Endodermal cell (in vitro differentiated cells): ENCODE measurements at regions not wholly inside any gene's neighbourhood (a gene's known extent, or its start where the extent isn't known, plus 50 kb on each side); places are given as distances from the start of the nearest gene placed in this dataset.

ENCODE experiments used
- DNase-seq: peaks from one replicate; pipeline ENCODE4 v3.0.0-alpha.2; 2017
- H3K27ac ChIP-seq: 2 replicates; pipeline ENCODE4 v1.5.1; 2013; ENCODE audit warnings: mild to moderate bottlenecking, low read depth, low read length, moderate library complexity
- H3K27me3 ChIP-seq: 2 replicates; pipeline ENCODE4 v1.6.1; 2013; ENCODE audit warnings: mild to moderate bottlenecking, low read length, moderate library complexity; ENCODE audit not compliant: insufficient read depth, control insufficient read depth, poor library complexity, severe bottlenecking
- H3K36me3 ChIP-seq: 2 replicates; pipeline ENCODE4 v1.7.0; 2013; ENCODE audit warnings: mild to moderate bottlenecking, low read length, moderate library complexity; ENCODE audit not compliant: control insufficient read depth, insufficient read depth
- H3K4me1 ChIP-seq: one replicate; pipeline ENCODE4 v1.7.0; 2013; ENCODE audit warnings: low read length; ENCODE audit not compliant: control insufficient read depth, insufficient read depth
- H3K4me3 ChIP-seq: 2 replicates; pipeline ENCODE4 v1.5.1; 2013; ENCODE audit warnings: mild to moderate bottlenecking, low read length, moderate library complexity
- H3K9ac ChIP-seq: 2 replicates; pipeline ENCODE4 v1.6.1; 2013; ENCODE audit warnings: mild to moderate bottlenecking, low read length, moderate library complexity; ENCODE audit not compliant: poor library complexity, severe bottlenecking; ENCODE audit errors: extremely low read depth
- H3K9me3 ChIP-seq: 2 replicates; pipeline ENCODE4 v1.6.1; 2013; ENCODE audit warnings: mild to moderate bottlenecking, low read length, moderate library complexity; ENCODE audit not compliant: control insufficient read depth
- H3K27ac Mint-ChIP-seq: 2 replicates; pipeline ENCODE4 v1.8.0; 2020; ENCODE audit warnings: mixed read lengths
- H3K27me3 Mint-ChIP-seq: 2 replicates; pipeline ENCODE4 v1.8.0; 2021; ENCODE audit warnings: mild to moderate bottlenecking, mixed read lengths; ENCODE audit not compliant: insufficient read depth
- H3K36me3 Mint-ChIP-seq: 2 replicates; pipeline ENCODE4 v1.8.0; 2020; ENCODE audit warnings: low read depth, mixed read lengths
- H3K4me1 Mint-ChIP-seq: 2 replicates; pipeline ENCODE4 v1.8.0; 2020; ENCODE audit warnings: mixed read lengths
- H3K4me3 Mint-ChIP-seq: 2 replicates; pipeline ENCODE4 v1.8.0; 2020; ENCODE audit warnings: mild to moderate bottlenecking, moderate library complexity, mixed read lengths
- H3K9me3 Mint-ChIP-seq: 2 replicates; pipeline ENCODE4 v1.8.0; 2020; ENCODE audit warnings: mild to moderate bottlenecking, mixed read lengths
- WGBS, 2 experiments: methylation state at CpG; one replicate each; pipeline versions ENCODE4 v1.1.5 to v1.1.7; 2013; ENCODE audit warnings: missing lambda C conversion rate in 2 of 2, mixed read lengths in 1 of 2; ENCODE audit not compliant: insufficient coverage in 1 of 2, insufficient read length in 1 of 2; 5-methylcytosine and 5-hydroxymethylcytosine counted together
- TF ChIP-seq, protein P1 (sequence below): fragments of 200-600 bp; sonication (generic); conservative IDR thresholded peaks from 2 replicates; pipeline ENCODE4 v1.5.0; 2021; ENCODE audit warnings: antibody characterized with exemption, mild to moderate bottlenecking

DNA sequence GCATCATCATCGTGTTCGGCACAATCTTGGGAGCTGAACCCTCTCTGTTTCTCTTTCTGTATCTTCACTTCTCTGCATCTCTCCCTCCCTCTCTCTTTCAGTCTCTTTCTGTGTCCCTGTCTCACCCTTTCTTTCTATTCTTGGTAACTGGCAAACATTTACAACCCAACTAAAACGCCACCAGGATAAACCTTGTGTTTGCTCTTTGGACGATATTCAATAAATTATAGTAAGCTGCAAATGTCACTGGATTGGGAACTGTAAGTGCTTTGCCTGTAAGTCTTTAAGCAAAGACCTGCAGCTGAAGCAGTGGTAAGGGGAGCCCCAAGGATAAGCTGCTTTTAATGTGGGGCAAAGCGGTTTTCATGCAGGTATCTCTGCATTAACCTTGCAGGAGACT is 558.0 kb upstream of the MKI67 start:
- 92 to 94% methylated on average over 4 to 5 of the region's 5 CpGs for WGBS, 2 experiments
- no peak overlapping the region for H3K27ac Mint-ChIP-seq

DNA sequence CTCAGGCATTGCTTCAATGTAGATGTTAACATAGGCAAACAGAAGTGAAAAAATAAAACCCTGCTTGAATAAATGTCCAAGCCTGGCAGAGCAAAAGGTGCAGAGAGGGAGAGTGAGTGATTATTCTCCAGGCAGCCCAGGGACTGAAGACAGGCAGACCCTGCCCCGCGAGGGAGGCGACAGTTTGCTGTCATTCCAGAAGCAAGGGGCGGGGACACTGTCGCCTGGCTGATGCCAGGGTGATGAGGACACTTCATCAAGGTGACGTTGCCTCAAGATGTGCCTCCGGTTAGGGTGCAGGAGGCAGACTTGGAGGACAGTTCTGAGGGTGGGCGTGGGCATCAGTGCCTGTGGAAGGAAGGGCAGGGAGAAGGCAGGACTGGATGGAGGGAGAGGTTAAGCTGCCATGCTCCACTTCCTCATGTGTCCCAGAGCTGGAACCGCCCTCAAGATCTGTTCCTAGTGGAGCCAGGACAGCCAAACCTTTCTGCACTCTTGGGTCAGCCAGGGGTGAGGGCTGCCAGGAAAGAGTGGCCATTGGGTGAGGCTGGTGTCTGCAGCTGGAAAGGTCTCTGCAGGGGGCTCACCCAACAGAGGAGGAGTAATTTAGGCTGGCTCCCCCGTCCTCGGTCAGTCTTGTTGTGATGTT is 560.5 kb upstream of the MKI67 start:
- Histone ChIP-seq H3K9me3 (no peaks in the 10 kb centered on the region), H3K36me3 (no peaks in the 10 kb centered on the region), H3K4me1 (no peaks in the 10 kb centered on the region), H3K4me3 (no peak overlapping the region), H3K27me3 (no peaks in the 10 kb centered on the region), H3K9ac (no peak overlapping the region), H3K27ac (no peak overlapping the region)
- no peaks in the 10 kb centered on the region for H3K4me1 Mint-ChIP-seq
- no peaks in the 10 kb centered on the region for H3K27me3 Mint-ChIP-seq
- no peak overlapping the region for H3K27ac Mint-ChIP-seq
- no peak overlapping the region for H3K4me3 Mint-ChIP-seq
- TF ChIP-seq, protein P1, sequence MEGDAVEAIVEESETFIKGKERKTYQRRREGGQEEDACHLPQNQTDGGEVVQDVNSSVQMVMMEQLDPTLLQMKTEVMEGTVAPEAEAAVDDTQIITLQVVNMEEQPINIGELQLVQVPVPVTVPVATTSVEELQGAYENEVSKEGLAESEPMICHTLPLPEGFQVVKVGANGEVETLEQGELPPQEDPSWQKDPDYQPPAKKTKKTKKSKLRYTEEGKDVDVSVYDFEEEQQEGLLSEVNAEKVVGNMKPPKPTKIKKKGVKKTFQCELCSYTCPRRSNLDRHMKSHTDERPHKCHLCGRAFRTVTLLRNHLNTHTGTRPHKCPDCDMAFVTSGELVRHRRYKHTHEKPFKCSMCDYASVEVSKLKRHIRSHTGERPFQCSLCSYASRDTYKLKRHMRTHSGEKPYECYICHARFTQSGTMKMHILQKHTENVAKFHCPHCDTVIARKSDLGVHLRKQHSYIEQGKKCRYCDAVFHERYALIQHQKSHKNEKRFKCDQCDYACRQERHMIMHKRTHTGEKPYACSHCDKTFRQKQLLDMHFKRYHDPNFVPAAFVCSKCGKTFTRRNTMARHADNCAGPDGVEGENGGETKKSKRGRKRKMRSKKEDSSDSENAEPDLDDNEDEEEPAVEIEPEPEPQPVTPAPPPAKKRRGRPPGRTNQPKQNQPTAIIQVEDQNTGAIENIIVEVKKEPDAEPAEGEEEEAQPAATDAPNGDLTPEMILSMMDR, result no peak
- peak; percentile 64 for DNase-seq
- no peaks in the 10 kb centered on the region for H3K9me3 Mint-ChIP-seq
- H3K36me3 Mint-ChIP-seq, result no peaks in the 10 kb centered on the region
- 53 to 79% methylated on average over 3 to 11 of the region's 11 CpGs for WGBS, 2 experiments

More for the DNA sequence above, 558.0 kb upstream of the MKI67 start:
- Histone ChIP-seq H3K27me3 (no peaks in the 10 kb centered on the region), H3K4me1 (no peaks in the 10 kb centered on the region), H3K36me3 (no peaks in the 10 kb centered on the region), H3K4me3 (no peak overlapping the region), H3K9ac (no peak overlapping the region), H3K9me3 (no peaks in the 10 kb centered on the region), H3K27ac (no peak overlapping the region)
- H3K4me1 Mint-ChIP-seq, result no peaks in the 10 kb centered on the region
- TF ChIP-seq, protein P1, result no peak
- no peaks in the 10 kb centered on the region for H3K9me3 Mint-ChIP-seq
- no peak for DNase-seq
- no peak overlapping the region for H3K4me3 Mint-ChIP-seq
- no peaks in the 10 kb centered on the region for H3K36me3 Mint-ChIP-seq
- peaks cover 3% of the 10 kb centered on the region for H3K27me3 Mint-ChIP-seq

GRCh38 chr10:128687408-128687807 is 561.2 kb upstream of the MKI67 start:
- Histone ChIP-seq H3K27ac (no peak overlapping the region), H3K4me3 (no peak overlapping the region), H3K9me3 (no peaks in the 10 kb centered on the region), H3K27me3 (no peaks in the 10 kb centered on the region), H3K9ac (no peak overlapping the region), H3K36me3 (no peaks in the 10 kb centered on the region), H3K4me1 (no peaks in the 10 kb centered on the region)
- no peak for DNase-seq
- H3K9me3 Mint-ChIP-seq, result no peaks in the 10 kb centered on the region
- H3K4me1 Mint-ChIP-seq, result no peaks in the 10 kb centered on the region
- no peak overlapping the region for H3K4me3 Mint-ChIP-seq
- no peaks in the 10 kb centered on the region for H3K36me3 Mint-ChIP-seq
- WGBS, 2 experiments, result 86 to 90% methylated on average over 1 to 3 of the region's 3 CpGs
- no peaks in the 10 kb centered on the region for H3K27me3 Mint-ChIP-seq
- TF ChIP-seq, protein P1, result no peak
- H3K27ac Mint-ChIP-seq, result no peak overlapping the region
